Mucosa of descending colon (tissue), 3 donors: ENCODE measurements at regions not wholly inside any gene's neighbourhood (a gene's known extent, or its start where the extent isn't known, plus 50 kb on each side); places are given as distances from the start of the nearest gene placed in this dataset.

Experiments used
- ATAC-seq: fragments of 200-7000 bp; cut with Tn5 transposase; one replicate; pipeline ENCODE4 v1.9.1; 2020; ENCODE audit warnings: mild to moderate bottlenecking, moderate library complexity
- DNase-seq, 3 donors: peaks; one replicate each; pipeline ENCODE4 v3.0.0-alpha.2; 2020
- H3K36me3 ChIP-seq: fragments of 200-600 bp; one replicate; pipeline ENCODE4 v1.8.0; 2021; ENCODE audit warnings: low read depth, mild to moderate bottlenecking
- H3K4me1 ChIP-seq: fragments of 200-600 bp; one replicate; pipeline ENCODE4 v1.8.0; 2021; ENCODE audit warnings: low read depth, mild to moderate bottlenecking
- H3K4me3 ChIP-seq: fragments of 200-600 bp; one replicate; pipeline ENCODE4 v1.8.0; 2021; ENCODE audit warnings: mild to moderate bottlenecking
- H3K9me3 ChIP-seq: fragments of 200-600 bp; one replicate; pipeline ENCODE4 v1.8.0; 2021; ENCODE audit warnings: mild to moderate bottlenecking
- CTCF ChIP-seq: fragments of 200-600 bp; IDR thresholded peaks from one replicate; pipeline ENCODE4 v1.8.0; 2022; ENCODE audit warnings: antibody characterized with exemption, mild to moderate bottlenecking
- intact Hi-C, 2 donors: fragments of 100-400 bp; cut with DNase I in 1 of 2; cut with micrococcal nuclease in 1 of 2; formaldehyde crosslinking; loops; one replicate each; pipeline versions ENCODE4 v1.11.0 to v1.11.1; 2022; cut with DNase I, micrococcal nuclease
- donor health status: DM: no; HTN: no; CAD: no; lungs with moderate emphysema.
- donor health status: DM: no; HTN: no; CAD: no.
- donor health status: DM: no; HTN: yes; CAD: no.

GRCh38 chr18:24663026-24663425 is 202.6 kb downstream of the HRH4 start:
- intact Hi-C loops = no loop called here
- ATAC-seq = no peak
- Histone ChIP-seq H3K36me3 (no peaks in the 10 kb centered on the region), H3K4me3 (no peak overlapping the region), H3K4me1 (peaks cover 12% of the 10 kb centered on the region), H3K9me3 (no peaks in the 10 kb centered on the region)
- DNase-seq = no peak
- TF ChIP-seq CTCF = no peak

- TF ChIP-seq CTCF = no peak
- ATAC-seq = no peak
Measured at GRCh38 chr18:24669015-24669414, 208.6 kb downstream of the HRH4 start.

GRCh38 chr18:24669502-24669901 is 209.1 kb downstream of the HRH4 start:
- no peak for DNase-seq
- TF ChIP-seq CTCF = no peak
- ATAC-seq = no peak
- H3K36me3 ChIP-seq = no peaks in the 10 kb centered on the region
- no peak overlapping the region for H3K4me3 ChIP-seq
- intact Hi-C loops = no loop called here
- no peaks in the 10 kb centered on the region for H3K4me1 ChIP-seq
- H3K9me3 ChIP-seq = no peaks in the 10 kb centered on the region

More at GRCh38 chr18:24669015-24669414, 208.6 kb downstream of the HRH4 start:
- Histone ChIP-seq H3K36me3 (no peaks in the 10 kb centered on the region), H3K9me3 (no peaks in the 10 kb centered on the region), H3K4me1 (no peaks in the 10 kb centered on the region), H3K4me3 (no peak overlapping the region)
- no peak for DNase-seq
- intact Hi-C loops = no loop called here

GRCh38 chr18:24672165-24672941 is 211.9 kb downstream of the HRH4 start:
- no peaks in the 10 kb centered on the region for H3K4me1 ChIP-seq
- H3K4me3 ChIP-seq = no peak overlapping the region
- TF ChIP-seq CTCF = no peak
- ATAC-seq (no peak), DNase-seq (no peak)
- intact Hi-C loops = no loop called here
- no peaks in the 10 kb centered on the region for H3K9me3 ChIP-seq
- no peaks in the 10 kb centered on the region for H3K36me3 ChIP-seq

- no peaks in the 10 kb centered on the region for H3K4me1 ChIP-seq
- no peak for ATAC-seq
- no peak overlapping the region for H3K4me3 ChIP-seq
- no peaks in the 10 kb centered on the region for H3K36me3 ChIP-seq
- intact Hi-C loops = no loop called here
- DNase-seq = no peak
- no peak for TF ChIP-seq CTCF
- H3K9me3 ChIP-seq = no peaks in the 10 kb centered on the region
Measured at GRCh38 chr18:24674200-24674599, 213.8 kb downstream of the HRH4 start.
